GM18858 (cell line): ENCODE measurements at regions not wholly inside any gene's neighbourhood (a gene's known extent, or its start where the extent isn't known, plus 50 kb on each side); places are given as distances from the start of the nearest gene placed in this dataset.
"Not testable (repeated sequence)": the region's sequence is repeated elsewhere in the genome, so short reads cannot be mapped to it uniquely, and the experiment has no call there.

ENCODE experiments used
- ATAC-seq: cut with Tn5 transposase; IDR thresholded peaks from one replicate; pipeline ENCODE4 v1.9.1; 2021; ENCODE audit not compliant: unreplicated experiment

DNA sequence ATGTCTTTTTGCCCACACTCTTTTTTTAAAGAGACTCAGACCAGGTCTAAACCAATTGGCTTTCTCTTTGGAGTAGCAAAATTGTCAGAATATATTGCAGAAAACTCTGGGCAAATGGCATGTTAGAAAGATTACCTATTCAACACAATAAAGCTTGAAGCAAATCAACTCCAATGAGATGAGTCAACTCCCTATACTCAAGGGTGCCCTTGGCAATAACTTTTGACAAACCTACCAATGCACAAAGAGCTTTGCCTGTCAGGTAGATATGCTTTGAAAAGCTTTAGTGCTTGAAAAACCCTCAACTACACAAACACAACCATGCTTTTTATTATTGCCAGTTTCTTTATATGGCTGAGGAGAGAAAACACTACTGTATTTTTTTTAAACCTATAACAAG lies 137.7 kb upstream of the GRM7 start:
- ATAC-seq: no peak

DNA sequence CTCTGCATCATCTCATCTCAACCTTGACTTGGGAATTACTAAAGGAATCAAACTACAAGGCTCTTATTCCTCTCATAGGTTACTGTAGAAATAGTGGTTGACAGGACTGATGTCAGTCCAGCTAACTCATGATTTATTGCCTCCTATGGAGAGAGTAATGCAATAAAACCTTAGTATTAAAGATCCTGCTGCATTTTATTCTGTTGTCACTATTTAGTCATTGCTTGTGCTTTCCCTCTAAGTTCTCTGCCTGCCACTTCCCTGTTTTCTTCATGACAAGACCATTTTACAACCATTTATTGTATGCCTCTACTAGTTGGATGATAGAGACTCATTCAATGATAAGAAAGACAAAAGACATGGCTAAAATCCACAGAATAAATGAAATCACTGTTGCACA lies 134.1 kb upstream of the GRM7 start:
- ATAC-seq: no peak

DNA sequence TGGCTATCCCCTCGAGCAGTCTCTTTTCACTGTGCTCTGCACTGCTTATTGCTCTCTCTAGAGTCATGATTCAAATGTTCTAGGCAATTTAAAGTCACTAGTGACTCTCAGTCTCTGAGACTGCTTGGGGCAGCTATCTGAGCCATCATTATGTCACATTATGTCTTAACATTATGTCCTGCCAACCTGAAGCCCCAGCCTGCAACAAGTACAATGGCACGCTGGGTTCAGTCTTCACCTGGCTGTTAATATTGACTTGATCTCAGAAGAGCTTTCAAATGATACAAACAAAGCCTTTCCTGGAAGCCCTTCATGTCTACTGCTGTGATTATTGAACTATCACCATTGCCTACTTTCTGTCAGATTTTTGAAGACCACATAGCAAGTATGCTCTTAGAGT lies 128.1 kb upstream of the GRM7 start:
- no peak for ATAC-seq

DNA sequence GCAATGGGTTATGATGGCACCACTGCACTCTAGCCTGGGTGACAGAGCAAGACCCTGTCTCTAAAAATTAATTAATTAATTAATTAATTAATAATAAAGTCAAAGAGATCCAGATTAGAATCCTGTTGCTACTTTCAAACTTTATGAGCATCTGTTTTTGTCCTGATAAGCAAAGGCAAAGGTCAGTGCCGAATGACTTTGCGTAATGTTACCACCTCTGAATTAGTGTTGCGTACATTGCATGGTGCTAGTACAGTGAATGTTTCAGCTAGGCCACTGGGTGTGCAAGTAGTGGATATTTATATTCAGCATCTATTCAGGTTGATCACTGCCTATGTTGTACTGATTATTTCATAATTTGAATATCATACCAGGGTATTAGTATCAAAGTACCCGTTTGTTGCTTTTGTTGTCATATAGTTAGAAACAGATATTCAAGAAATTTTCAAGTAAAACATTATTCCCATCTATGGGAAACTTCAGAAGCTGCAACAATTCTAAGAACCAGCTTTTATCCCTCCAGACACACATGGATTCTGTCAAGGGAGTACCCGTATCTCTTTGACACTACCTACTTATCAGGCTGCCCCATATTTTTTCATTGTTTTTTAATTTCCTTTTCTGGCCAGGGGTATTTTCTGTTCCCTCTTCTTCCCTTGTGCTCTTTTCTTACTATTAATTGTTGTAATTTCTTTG lies 127.1 kb upstream of the GRM7 start:
- no peak for ATAC-seq

DNA sequence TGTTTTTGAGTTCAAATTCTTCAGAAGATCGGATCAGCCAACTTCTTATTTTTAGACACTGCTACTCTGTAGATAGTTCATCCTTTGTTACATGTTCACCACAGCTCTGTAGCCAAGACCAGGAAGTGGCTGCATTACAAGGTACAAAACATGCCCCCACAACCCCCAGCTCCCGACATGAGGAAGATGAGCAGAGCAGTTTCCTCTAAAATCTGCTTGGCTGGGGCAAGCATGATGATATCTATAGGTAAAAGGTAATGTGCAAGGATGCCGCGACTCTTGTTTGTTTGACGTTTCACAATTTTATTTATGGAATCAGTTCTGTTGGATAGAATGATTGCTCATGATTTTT lies 126.5 kb upstream of the GRM7 start:
- ATAC-seq: no peak

DNA sequence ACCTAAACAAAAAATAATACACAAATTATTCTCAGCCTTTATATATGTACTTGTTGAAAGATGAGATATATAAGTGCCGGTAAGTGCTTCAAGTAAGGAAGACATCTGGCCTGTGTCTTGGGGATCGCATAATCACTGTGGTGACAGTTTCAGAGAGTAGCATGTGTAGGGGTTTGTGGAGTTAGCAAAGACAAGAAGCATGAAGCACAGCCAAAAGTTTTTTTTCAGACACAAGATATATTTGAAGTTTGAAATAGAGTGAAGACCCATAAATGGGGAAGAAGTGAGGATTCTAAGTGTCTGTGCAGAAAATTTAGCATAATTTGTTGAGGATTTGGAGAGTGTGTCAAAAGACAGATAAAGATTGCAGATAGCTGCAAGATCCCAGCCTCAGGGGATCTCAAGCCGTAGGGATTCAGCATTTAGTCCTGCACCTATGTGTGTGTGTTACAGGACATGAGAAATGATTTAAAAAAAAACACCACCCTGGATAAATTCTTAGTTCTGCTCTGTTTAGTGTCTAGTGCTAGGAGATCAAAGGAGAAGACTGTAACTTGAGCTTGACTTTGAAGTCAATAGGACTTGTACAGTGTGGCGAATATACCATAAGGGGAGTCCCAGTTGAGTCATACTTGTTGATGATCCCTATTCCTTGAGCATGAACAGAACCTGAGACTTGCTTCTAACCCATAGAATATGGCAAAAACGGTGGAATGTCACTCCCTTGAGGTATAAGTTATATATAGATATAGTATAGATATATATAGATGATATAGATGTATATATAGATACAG lies 123.9 kb upstream of the GRM7 start:
- ATAC-seq: no peak

DNA sequence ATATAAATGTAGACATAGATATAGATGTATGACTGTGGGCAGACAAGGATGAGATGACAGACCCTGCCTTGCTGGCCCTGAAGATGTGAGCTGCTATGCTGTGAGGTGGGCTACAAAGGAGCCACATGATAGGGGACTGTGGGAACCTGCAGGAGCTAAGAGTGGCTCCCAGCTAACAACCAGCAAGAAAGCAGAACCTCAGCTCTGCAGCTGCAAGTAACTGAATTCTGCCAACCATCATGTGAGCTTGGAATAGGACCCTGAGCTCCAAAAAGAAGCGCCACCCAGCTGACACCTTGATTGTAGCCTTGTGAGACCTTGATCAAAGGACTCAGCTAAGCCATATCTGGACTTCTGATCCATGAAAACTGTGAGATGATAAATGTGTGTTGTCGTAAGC lies 123.3 kb upstream of the GRM7 start:
- no peak for ATAC-seq

DNA sequence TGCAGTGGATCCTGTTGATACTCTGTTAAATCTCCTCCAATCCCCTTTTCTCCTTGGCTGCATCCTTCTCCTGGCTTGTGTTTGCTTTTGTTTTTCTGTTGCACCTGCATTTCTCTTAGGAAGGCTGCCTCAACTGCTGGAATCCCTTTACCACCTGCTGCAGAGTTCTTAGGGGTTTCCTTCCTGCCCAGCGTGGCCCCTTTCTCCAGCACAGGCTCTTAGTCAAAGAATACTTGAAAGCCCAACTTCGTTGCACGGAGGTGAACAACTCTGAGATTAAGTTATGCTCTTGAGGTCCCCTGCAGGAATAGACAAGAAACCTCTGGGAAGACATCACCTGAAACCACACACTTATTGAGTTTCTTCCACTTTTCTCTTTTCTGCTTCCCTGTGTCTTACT lies 121.6 kb upstream of the GRM7 start:
- ATAC-seq: no peak

DNA sequence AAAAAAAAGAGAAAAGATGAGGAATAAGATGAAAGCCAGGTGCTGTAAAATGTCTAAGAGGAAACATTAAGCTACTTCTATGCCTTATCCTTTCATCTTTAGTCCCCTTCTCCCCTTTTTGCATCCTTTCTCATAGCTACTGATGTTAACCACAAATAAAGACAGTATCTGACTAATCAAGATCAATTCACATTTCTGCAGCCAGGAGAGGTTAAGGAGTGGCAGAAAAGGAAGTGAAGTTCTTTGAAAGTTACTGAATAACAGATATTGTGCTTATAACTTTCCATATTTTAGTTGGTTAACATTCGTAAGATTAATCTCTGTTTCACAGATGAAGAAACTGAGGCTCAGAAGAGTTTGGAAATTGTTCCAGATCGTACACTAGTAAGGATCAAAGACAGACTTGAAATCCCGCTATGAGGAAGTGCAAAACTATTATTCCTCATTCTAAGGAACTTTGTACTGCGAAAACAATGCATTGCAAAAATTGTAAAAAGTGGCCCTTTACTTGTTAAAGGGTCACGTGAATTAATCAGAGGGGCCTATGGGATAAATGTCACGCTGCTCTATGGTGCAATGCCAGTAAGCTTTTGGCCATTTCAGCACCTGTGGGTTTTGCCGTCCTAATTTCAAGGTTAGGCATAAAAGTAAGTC lies 117.7 kb upstream of the GRM7 start:
- no peak for ATAC-seq

DNA sequence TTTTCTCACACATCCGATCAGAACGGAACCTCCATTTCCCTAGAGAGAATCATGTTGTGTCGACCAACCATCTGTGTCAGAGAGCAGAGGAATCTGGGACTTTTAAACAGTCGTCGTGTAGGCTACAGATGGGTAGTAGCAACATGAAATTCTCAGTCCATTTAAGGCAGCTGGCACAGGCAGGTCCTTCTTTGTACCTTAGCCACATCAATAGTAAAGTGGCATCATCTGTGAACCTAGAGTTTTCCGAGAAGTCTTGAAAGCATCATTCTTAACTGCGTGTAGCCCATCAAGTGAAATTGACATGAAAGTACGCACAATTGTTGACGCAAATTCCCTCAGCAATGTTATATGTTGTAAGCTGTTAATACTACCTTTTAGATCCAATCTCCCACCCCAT lies 114.5 kb upstream of the GRM7 start:
- ATAC-seq: no peak

DNA sequence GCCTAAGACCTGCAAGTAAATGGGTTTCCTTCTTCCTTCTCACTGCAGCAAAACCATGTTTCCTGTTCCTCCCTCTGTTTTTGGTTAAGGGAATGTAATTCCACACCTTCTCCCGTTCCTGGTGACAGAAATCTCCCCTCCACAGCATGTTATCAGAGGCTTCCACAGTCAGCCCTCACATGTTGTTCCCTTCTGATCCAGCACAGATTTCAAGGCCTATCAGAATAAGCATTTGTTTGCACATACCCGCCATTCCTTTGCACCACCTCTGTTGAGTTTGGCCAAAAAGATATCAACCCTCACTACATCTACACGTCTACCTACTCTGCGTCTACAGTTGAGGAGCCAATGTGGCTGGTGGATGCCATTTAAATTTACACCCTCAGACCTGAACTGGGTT lies 113.9 kb upstream of the GRM7 start:
- ATAC-seq: no peak

DNA sequence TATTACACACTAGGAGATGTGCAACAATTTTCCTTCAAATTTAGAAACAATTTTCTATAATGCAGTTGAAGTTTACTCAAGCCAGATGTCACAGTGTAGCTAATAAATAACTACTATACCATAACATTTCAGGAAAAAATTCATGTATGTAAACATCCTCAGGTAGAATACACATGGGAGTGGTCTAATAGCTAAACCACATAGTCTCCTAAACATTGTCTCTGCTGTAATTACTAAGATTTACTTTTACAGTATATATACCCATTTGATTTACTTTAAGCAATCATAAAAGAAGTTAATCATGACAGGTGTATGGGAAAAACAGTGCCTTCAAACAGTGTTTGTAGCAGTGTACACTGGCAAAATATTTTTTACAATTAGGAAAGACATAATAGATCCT lies 110.1 kb upstream of the GRM7 start:
- no peak for ATAC-seq

DNA sequence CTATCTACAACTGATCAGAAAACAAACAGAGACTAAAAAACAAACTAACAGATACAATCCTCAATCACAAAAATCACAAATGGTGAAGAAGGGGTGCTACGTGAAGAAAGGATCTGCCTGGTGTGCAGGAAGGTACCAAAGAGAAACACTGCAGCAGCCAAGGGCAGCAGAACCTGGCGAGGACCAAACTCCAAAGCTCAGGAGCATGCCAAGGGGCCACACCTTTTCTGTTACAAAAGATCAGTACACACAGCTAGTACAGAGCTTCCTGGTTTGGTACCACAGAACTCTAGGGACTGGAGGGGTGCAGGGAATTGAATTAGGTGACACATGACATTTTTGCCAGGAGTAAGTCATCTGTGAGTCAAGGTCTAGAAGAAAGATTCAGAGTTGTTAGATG lies 107.4 kb upstream of the GRM7 start:
- ATAC-seq: no peak

DNA sequence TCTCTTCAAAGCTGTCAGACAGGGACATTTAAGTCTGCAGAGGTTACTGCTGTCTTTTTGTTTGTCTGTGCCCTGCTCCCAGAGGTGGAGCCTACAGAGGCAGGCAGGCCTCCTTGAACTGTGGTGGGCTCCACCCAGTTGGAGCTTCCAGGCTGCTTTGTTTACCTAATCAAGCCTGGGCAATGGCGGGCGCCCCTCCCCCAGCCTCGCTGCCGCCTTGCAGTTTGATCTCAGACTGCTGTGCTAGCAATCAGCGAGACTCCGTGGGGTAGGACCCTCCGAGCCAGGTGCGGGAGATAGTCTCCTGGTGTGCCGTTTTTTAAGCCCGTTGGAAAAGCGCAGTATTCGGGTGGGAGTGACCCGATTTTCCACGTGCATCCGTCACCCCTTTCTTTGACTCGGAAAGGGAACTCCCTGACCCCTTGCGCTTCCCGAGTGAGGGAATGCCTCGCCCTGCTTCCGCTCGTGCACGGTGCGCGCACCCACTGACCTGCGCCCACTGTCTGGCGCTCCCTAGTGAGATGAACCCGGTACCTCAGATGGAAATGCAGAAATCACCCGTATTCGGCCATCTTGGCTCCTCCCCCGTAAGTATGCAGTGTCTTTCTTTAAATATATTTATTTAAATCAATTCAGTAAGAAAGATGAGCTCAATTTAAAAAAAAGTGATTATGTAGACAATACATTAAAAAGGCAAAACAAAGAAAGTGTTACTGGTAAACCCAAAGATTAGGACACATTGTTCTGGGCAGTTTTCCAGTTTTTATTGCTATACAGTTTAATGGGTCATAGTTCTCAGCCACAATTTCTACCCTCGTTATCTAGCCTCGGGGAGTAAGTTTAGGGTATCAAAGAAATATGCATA lies 91.2 kb upstream of the GRM7 start:
- not testable (repeated sequence) for ATAC-seq

DNA sequence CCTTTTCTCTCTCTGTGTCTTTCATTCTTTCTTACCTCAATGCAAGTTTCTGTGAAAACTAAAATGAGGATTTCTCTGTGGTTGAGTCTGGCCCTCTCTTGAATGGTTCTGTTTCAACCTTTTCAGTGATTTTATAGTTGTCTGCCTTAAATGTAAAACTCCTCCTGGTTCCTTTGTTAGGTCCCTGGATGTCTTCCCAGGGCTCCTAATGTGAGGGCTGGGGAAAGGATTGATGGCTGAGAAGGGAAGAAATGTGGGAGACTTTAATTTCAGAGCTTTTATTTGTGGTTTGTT lies 90.6 kb upstream of the GRM7 start:
- no peak for ATAC-seq

DNA sequence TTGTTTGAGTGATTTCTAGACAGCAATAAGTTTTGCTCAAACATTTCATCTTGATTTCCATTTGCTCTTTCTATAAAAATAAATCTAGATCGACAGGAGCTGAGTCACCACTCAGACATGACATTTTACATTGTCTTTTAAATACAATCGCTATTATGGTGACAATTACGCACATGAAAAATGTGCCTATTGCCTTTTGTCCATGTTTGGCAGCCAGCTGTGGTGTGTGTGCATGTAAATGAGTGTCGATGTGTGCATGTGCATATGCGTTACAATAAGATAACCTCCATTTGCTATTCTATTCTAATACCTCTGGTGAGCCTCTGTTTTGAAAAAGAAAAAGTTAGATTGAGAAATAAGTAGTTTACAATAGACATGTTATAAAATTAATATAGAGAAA lies 89.7 kb upstream of the GRM7 start:
- ATAC-seq: no peak

DNA sequence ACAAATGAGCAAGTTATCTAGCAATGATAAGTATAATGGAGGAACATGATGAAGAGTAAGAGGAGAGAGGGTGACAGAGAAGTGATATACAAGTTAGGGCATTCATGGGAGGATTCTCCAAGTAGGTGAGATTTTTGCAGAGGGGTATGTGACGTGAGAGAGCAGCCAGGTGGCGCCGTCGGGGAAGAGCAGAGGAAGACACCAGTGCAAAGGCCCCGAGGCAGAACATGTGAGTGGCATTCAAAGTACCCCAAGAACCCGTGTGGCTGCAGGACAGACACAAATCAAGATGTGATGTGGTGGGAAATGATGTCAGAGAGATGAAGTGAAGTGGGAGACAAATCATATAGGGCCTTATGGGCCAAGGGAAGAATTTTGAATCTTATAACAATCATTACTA lies 81.8 kb upstream of the GRM7 start:
- ATAC-seq: no peak

DNA sequence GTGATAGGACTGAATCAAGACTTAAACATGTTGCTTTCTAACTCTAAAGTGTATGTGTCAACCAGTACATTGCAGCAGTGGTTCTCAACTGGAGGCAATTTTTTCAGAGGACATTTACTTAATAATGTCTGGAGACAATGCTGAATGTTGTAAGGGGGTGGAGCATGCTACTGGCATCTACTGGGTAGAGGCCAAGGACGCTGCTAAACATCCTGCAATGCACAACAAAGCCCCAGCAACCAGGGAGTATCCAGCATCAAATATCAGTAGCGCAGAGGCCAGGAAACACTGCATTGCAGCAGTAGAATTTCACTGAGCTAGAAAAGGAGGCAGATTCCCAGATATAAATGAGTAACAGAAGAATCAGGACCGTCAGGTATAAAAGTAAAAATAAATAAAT lies 79.8 kb upstream of the GRM7 start:
- no peak for ATAC-seq

DNA sequence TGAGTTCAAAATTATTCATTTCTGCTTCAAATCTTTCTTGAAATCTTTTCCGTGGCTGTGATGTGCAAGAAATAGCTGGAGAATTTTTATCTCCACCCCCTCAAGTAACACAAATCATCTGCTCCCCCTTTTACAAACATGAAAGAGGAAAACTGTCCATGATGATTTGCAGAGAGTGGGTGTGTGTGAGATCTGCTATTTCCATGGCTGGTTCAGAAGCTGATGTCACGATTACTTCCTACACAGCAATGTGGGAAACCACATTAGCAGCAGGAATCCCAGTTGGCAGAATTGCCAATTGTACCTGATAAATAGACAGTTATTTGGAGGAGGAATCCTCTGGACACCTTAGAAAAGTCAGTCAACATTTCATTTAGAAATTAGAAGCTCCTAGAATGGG lies 75.2 kb upstream of the GRM7 start:
- ATAC-seq: no peak

DNA sequence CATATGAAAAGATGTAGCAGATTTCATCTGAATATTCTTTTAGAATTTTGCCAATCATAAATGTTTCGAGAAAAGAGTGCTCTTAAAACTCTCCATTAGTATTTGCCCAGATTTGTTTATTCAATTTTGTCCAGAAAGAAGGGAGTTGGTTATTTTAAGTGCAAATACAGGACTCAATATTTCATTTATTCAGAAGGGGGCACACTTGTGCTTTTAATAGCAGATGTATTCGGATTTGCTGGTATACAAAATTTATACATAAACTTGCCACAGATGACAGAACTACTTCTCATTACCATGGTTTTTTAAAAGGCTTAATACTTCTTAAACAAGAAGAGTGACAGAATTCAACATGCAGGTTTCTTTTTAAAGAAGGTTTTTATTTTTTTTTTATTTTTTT lies 69.8 kb upstream of the GRM7 start:
- ATAC-seq: no peak

DNA sequence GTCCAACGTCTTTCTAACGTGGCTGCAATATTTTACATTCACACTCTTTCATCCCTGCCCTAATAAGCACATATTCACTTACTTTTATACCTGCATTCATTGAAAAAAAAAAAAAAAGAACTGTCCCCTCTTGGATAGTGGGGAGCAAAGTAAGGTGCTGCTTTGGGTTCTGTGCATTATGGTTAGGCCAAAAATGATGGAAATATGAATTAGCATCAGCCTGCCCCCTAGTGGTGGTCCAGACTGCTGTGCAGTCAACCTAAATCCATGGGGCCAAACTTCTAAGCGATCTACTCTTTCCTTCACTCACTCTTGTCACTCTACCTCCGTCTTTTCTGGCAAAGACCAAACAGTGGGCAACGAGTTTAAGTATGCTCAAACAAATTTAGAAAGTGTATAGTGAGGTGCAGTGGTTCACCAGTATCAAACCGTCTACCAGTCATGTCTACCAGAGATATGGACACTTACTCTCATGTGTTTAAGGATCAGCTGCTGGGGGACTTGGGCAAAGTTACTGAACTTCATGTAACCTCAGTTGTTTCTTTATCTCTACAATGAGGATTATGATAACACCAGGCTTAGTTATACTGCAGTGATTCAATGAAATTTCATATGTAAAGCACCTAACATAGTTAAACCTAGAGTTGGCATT lies 61.5 kb upstream of the GRM7 start:
- ATAC-seq: peak; percentile 77
